VCaP (cell line): ENCODE measurements at regions not wholly inside any gene's neighbourhood (a gene's known extent, or its start where the extent isn't known, plus 50 kb on each side); places are given as distances from the start of the nearest gene placed in this dataset.

Experiments
- H3K27ac ChIP-seq: fragments of 450-650 bp; 2 replicates; pipeline ENCODE4 v1.5.1; 2017
- CTCF ChIP-seq: fragments of 450-650 bp; conservative IDR thresholded peaks from 2 replicates; pipeline ENCODE4 v1.5.1; 2017; ENCODE audit warnings: mild to moderate bottlenecking, moderate library complexity

GRCh38 chr10:10938676-10939075, 79.0 kb upstream of the CELF2 start:
- TF ChIP-seq CTCF: no peak
- H3K27ac ChIP-seq: no peak overlapping the region

- no peak for TF ChIP-seq CTCF
- H3K27ac ChIP-seq: no peak overlapping the region
These were observed 76.4 kb upstream of the CELF2 start for GRCh38 chr10:10941127-10941730.

- no peak overlapping the region for H3K27ac ChIP-seq
- no peak for TF ChIP-seq CTCF
These were observed 75.2 kb upstream of the CELF2 start for GRCh38 chr10:10942441-10942840.

- no peak for TF ChIP-seq CTCF
- no peak overlapping the region for H3K27ac ChIP-seq
These were observed 71.6 kb upstream of the CELF2 start for GRCh38 chr10:10946081-10946480.

GRCh38 chr10:10946801-10947200, 70.9 kb upstream of the CELF2 start:
- TF ChIP-seq CTCF: no peak
- H3K27ac ChIP-seq: no peak overlapping the region

GRCh38 chr10:10951675-10952074, 66.0 kb upstream of the CELF2 start:
- no peak overlapping the region for H3K27ac ChIP-seq
- TF ChIP-seq CTCF: no peak

- no peak overlapping the region for H3K27ac ChIP-seq
- no peak for TF ChIP-seq CTCF
These were observed 64.9 kb upstream of the CELF2 start for GRCh38 chr10:10952800-10953199.
